T-cell (primary cell): ENCODE measurements at regions not wholly inside any gene's neighbourhood (a gene's known extent, or its start where the extent isn't known, plus 50 kb on each side); places are given as distances from the start of the nearest gene placed in this dataset.

Experiments
- ATAC-seq, 4 experiments: fragments of 200-7000 bp in 3 of 4; fragments of 150-1000 bp in 1 of 4; cut with Tn5 transposase; replicated peaks in 1 of 4; 1 replicate in 3 of 4; 2 replicates in 1 of 4; pipeline ENCODE4 v1.10.0; 2021; ENCODE audit warnings: moderate library complexity in 3 of 4, mild to moderate bottlenecking in 2 of 4, moderate number of reproducible peaks in 1 of 4
- CTCF ChIA-PET, 2 donors: fragments of 300-600 bp; sonication (Branson Sonifier 250); formaldehyde crosslinking; loops; one replicate each; lab custom pipeline; 2022; ENCODE audit warnings: antibody characterized with exemption in 2 of 2; lab: Charles Lee
- POLR2A ChIA-PET, 2 donors: fragments of 300-600 bp; sonication (Branson Sonifier 250); formaldehyde crosslinking; loops; one replicate each; lab custom pipeline; 2022; ENCODE audit warnings: antibody characterized with exemption in 2 of 2; lab: Charles Lee
- DNase-seq, 35 experiments: peaks; one replicate each; pipeline versions ENCODE4 v3.0.0 to v3.0.0-alpha.2; 2013 to 2023
- H3K27ac ChIP-seq: one replicate; pipeline ENCODE4 v1.5.1; 2013; ENCODE audit warnings: low read length
- H3K27me3 ChIP-seq, 2 experiments: replicated peaks in 1 of 2; 1 replicate in 1 of 2; 2 replicates in 1 of 2; pipeline versions ENCODE4 v1.6.1 to v1.7.0; 2013; ENCODE audit warnings: low read length in 1 of 2, mixed read lengths in 1 of 2; ENCODE audit not compliant: control insufficient read depth in 2 of 2, insufficient read depth in 2 of 2; ENCODE audit errors: extremely low read depth in 1 of 2
- H3K36me3 ChIP-seq, 2 donors: 1 replicate in 1 of 2; 2 replicates in 1 of 2; pipeline versions ENCODE4 v1.6.1 to v1.7.0; 2013; ENCODE audit warnings: low read length in 1 of 2; ENCODE audit not compliant: control insufficient read depth in 2 of 2, insufficient read depth in 1 of 2; ENCODE audit errors: extremely low read depth in 1 of 2
- H3K4me1 ChIP-seq, 2 experiments: 1 replicate in 1 of 2; 2 replicates in 1 of 2; pipeline versions ENCODE4 v1.6.1 to v1.7.0; 2013; ENCODE audit warnings: low read length in 2 of 2, mixed read lengths in 1 of 2; ENCODE audit not compliant: insufficient read depth in 2 of 2, control insufficient read depth in 1 of 2; ENCODE audit errors: extremely low read depth in 1 of 2
- H3K4me3 ChIP-seq, 2 donors: 1 replicate in 1 of 2; 2 replicates in 1 of 2; pipeline versions ENCODE4 v1.5.1 to v1.7.0; 2013; ENCODE audit warnings: mild to moderate bottlenecking in 2 of 2, low read length in 1 of 2, moderate library complexity in 1 of 2; ENCODE audit not compliant: control insufficient read depth in 1 of 2; ENCODE audit errors: extremely low read depth in 1 of 2
- H3K9me3 ChIP-seq: 2 replicates; pipeline ENCODE4 v1.7.0; 2013
- H3K27ac Mint-ChIP-seq, 2 donors: one replicate each; pipeline ENCODE4 v1.8.0; 2020 to 2021; ENCODE audit warnings: mild to moderate bottlenecking in 2 of 2, mixed read lengths in 2 of 2
- H3K27me3 Mint-ChIP-seq, 2 donors: one replicate each; pipeline ENCODE4 v1.8.0; 2021 to 2022; ENCODE audit warnings: mixed read lengths in 2 of 2
- H3K36me3 Mint-ChIP-seq: one replicate; pipeline ENCODE4 v1.8.0; 2021; ENCODE audit warnings: mixed read lengths
- H3K4me1 Mint-ChIP-seq, 3 donors: one replicate each; pipeline ENCODE4 v1.8.0; 2020 to 2022; ENCODE audit warnings: mixed read lengths in 3 of 3, mild to moderate bottlenecking in 1 of 3
- H3K4me3 Mint-ChIP-seq, 3 donors: one replicate each; pipeline ENCODE4 v1.8.0; 2020 to 2022; ENCODE audit warnings: mild to moderate bottlenecking in 3 of 3, mixed read lengths in 3 of 3, moderate library complexity in 3 of 3
- H3K9me3 Mint-ChIP-seq, 3 donors: one replicate each; pipeline ENCODE4 v1.8.0; 2020 to 2022; ENCODE audit warnings: mixed read lengths in 3 of 3
- WGBS: methylation state at CpG from one replicate; pipeline ENCODE4 v1.1.5; 2013; ENCODE audit warnings: missing lambda C conversion rate; ENCODE audit not compliant: insufficient coverage; 5-methylcytosine and 5-hydroxymethylcytosine counted together

DNA sequence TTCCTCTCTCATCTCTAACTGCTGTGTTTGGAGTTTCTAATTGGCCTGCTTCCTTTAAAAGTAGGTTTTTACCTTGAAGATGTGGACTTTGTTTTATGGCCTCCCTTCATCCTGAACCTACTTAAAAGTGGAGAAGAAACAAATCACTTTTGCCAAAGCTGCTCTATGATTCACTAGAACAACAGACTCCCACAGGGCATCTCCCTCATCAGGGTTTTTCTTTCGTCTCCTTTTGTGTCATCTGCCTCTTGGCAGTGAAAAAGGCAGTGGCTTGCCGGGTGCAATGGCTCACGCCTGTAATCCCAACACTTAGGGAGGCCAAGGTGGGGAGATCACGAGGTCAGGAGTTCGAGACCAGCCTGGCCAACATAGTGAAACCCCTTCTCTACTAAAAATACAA is 186.6 kb upstream of the MTNR1B start:
- H3K36me3 ChIP-seq, result no peaks in the 10 kb centered on the region
- H3K4me1 Mint-ChIP-seq, result no peaks in the 10 kb centered on the region
- ChIA-PET POLR2A (no interaction called here), CTCF (no interaction called here)
- no peak overlapping the region for H3K4me3 Mint-ChIP-seq
- no peaks in the 10 kb centered on the region for H3K9me3 ChIP-seq
- ATAC-seq, result no peak
- H3K27me3 Mint-ChIP-seq, result peaks cover 0 to 2% of the 10 kb centered on the region in 2 donors
- 83% methylated on average over 1 of the region's 5 CpGs for WGBS
- H3K27ac ChIP-seq, result no peak overlapping the region
- peaks cover 0 to 2% of the 10 kb centered on the region in 2 experiments for H3K27me3 ChIP-seq
- no peaks in the 10 kb centered on the region for H3K9me3 Mint-ChIP-seq
- H3K27ac Mint-ChIP-seq, result no peak overlapping the region
- no peaks in the 10 kb centered on the region for H3K36me3 Mint-ChIP-seq
- no peaks in the 10 kb centered on the region for H3K4me1 ChIP-seq
- DNase-seq, result no peak
- no peak overlapping the region for H3K4me3 ChIP-seq

DNA sequence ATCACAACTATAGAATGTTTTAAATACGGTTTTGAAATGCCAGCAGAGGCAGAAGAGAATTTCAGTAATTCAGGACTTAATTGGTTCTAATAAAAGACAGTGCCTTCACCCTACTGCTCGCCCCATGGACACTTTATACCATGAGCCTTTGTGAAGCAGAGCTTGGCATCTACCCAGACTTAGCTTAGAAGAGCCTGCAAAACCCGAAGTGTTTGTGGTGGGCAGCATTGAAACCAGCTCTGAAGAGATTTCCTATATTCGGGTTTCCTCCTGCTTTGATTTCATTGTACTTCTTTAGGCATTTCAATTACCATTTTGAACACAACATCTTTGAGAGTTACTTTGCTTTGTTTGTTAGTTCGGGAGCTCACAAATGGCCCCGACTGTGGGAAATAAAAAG is 185.1 kb upstream of the MTNR1B start:
- no peaks in the 10 kb centered on the region for H3K4me1 Mint-ChIP-seq
- no peak overlapping the region for H3K4me3 Mint-ChIP-seq
- ATAC-seq (no peak), DNase-seq (no peak)
- no peaks in the 10 kb centered on the region for H3K9me3 Mint-ChIP-seq
- H3K27ac ChIP-seq, result no peak overlapping the region
- no peak overlapping the region for H3K4me3 ChIP-seq
- no peaks in the 10 kb centered on the region for H3K36me3 Mint-ChIP-seq
- ChIA-PET CTCF (no interaction called here), POLR2A (no interaction called here)
- no peaks in the 10 kb centered on the region for H3K36me3 ChIP-seq
- H3K9me3 ChIP-seq, result no peaks in the 10 kb centered on the region
- H3K27me3 ChIP-seq, result peaks cover 0 to 2% of the 10 kb centered on the region in 2 experiments
- H3K4me1 ChIP-seq, result no peaks in the 10 kb centered on the region
- no CpG with 5 or more reads among the region's 6 CpGs for WGBS
- peaks cover 0 to 2% of the 10 kb centered on the region in 2 donors for H3K27me3 Mint-ChIP-seq
- no peak overlapping the region for H3K27ac Mint-ChIP-seq

DNA sequence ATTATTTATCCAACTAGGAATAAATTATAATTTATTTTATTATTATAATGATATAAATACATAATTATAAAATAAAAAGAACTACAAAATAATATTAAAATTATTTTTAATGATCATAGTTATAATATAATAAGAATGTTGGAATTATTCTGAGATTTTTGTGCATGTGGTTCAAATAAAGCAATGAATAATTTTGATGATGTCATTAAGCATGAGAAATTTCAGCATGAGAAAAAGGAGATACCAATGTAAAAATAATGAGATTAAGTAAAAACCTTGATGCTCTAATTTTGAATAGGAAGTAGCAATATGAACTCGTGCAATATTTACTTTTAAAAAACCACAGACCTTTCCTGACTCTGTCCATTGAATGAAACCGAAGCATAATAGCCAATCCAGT is 181.8 kb upstream of the MTNR1B start:
- POLR2A ChIA-PET, result no interaction called here
- DNase-seq (no peak), ATAC-seq (no peak)
- Mint-ChIP-seq H3K4me1 (no peaks in the 10 kb centered on the region), H3K27ac (no peak overlapping the region), H3K9me3 (peaks cover 0 to 4% (median 0%) of the 10 kb centered on the region in 3 donors), H3K27me3 (peaks cover 0 to 2% of the 10 kb centered on the region in 2 donors), H3K36me3 (no peaks in the 10 kb centered on the region), H3K4me3 (no peak overlapping the region)
- H3K27me3 ChIP-seq, result peaks cover 0 to 2% of the 10 kb centered on the region in 2 experiments
- no CpG with 5 or more reads among the region's 2 CpGs for WGBS
- H3K27ac ChIP-seq, result no peak overlapping the region
- H3K36me3 ChIP-seq, result no peaks in the 10 kb centered on the region
- no peaks in the 10 kb centered on the region for H3K4me1 ChIP-seq
- H3K9me3 ChIP-seq, result no peaks in the 10 kb centered on the region
- H3K4me3 ChIP-seq, result no peak overlapping the region
- CTCF ChIA-PET, result no interaction called here

DNA sequence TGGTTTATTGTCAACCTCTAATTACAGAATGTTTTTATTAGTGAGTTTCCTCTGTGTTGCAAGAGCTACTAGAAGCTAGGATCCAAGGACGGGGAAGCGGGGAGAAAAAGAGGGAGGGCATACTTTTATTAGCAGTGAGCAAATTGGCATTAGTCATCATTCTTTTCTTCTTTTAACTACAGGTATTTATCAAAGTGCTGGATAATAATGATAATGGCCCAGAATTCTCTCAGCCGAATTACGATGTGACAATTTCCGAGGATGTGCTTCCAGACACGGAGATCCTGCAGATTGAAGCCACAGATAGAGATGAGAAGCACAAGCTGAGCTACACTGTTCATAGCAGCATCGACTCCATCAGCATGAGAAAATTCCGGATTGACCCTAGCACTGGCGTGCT is 179.7 kb upstream of the MTNR1B start:
- H3K4me1 Mint-ChIP-seq, result no peaks in the 10 kb centered on the region
- no peak for DNase-seq
- no peak for ATAC-seq
- H3K4me3 Mint-ChIP-seq, result no peak overlapping the region
- no peaks in the 10 kb centered on the region for H3K27me3 Mint-ChIP-seq
- WGBS, result 95% methylated on average over 7 of the region's 9 CpGs
- Histone ChIP-seq H3K27me3 (no peaks in the 10 kb centered on the region), H3K9me3 (no peaks in the 10 kb centered on the region), H3K36me3 (no peaks in the 10 kb centered on the region), H3K27ac (no peak overlapping the region), H3K4me1 (no peaks in the 10 kb centered on the region), H3K4me3 (no peak overlapping the region)
- ChIA-PET CTCF (no interaction called here), POLR2A (no interaction called here)
- peaks cover 0 to 4% (median 0%) of the 10 kb centered on the region in 3 donors for H3K9me3 Mint-ChIP-seq
- no peak overlapping the region for H3K27ac Mint-ChIP-seq
- H3K36me3 Mint-ChIP-seq, result no peaks in the 10 kb centered on the region

DNA sequence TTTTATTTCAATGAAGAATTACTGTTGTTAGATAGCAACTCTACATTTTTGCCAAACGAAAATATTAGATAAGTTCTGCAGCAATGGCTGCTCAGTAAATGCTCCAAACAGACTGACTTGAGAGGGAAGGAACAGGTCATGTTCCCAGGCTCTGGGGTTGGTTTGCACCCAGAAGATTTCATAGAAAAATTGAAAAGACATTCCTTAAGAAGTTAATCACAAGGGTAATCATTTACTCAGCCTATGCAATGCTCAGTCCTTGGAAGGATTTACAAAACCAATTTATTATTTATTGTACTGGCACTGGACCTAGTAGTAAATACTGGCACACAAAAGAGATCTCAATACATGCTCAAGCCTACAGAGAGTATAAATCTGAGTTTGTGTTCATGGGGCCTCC is 179.1 kb upstream of the MTNR1B start:
- no CpG with 5 or more reads among the region's 1 CpG for WGBS
- no peaks in the 10 kb centered on the region for H3K4me1 Mint-ChIP-seq
- ChIA-PET POLR2A (no interaction called here), CTCF (no interaction called here)
- H3K27ac Mint-ChIP-seq, result no peak overlapping the region
- no peaks in the 10 kb centered on the region for H3K36me3 Mint-ChIP-seq
- Histone ChIP-seq H3K9me3 (no peaks in the 10 kb centered on the region), H3K4me3 (no peak overlapping the region), H3K4me1 (no peaks in the 10 kb centered on the region), H3K27me3 (no peaks in the 10 kb centered on the region), H3K27ac (no peak overlapping the region), H3K36me3 (no peaks in the 10 kb centered on the region)
- peaks cover 0 to 4% (median 0%) of the 10 kb centered on the region in 3 donors for H3K9me3 Mint-ChIP-seq
- ATAC-seq (no peak), DNase-seq (no peak)
- no peaks in the 10 kb centered on the region for H3K27me3 Mint-ChIP-seq
- H3K4me3 Mint-ChIP-seq, result no peak overlapping the region

DNA sequence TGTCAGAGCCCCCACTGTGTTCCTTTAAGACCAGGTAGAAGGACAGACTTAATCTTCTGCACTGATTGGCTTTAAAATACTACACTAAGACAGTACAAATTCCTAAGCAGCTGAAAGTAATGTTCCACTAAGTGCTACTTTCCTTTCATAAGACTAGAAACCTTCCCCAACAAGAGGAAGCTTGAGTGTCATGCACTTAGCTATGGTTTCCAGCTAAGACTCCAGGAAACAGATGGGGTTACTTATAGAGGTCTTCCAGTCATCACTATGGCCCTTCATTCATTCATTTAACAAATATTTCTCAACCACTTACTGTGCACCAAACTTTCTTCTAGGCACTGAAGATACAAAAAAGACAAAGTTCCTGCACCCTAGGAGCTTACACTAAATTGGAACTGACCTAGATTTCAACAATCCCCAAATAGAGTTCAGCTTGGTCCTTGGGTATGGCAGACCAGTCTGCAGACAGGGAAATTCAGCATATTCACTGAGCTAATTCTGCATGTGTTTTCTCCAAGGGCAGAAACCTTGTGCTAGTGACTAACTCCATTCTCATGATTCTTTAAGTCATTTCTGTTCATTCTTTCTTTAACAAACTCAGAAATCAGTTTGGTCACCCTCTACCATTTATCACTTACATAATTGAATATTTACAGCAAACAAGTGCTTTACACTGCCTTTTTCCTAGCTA is 178.4 kb upstream of the MTNR1B start:
- POLR2A ChIA-PET, result no interaction called here
- ATAC-seq, result no peak
- Mint-ChIP-seq H3K4me1 (no peaks in the 10 kb centered on the region), H3K4me3 (no peak overlapping the region), H3K9me3 (peaks cover 0 to 4% (median 0%) of the 10 kb centered on the region in 3 donors), H3K27ac (no peak overlapping the region), H3K27me3 (no peaks in the 10 kb centered on the region), H3K36me3 (no peaks in the 10 kb centered on the region)
- H3K36me3 ChIP-seq, result no peaks in the 10 kb centered on the region
- CTCF ChIA-PET, result no interaction called here
- no peak overlapping the region for H3K27ac ChIP-seq
- no peak overlapping the region for H3K4me3 ChIP-seq
- no peaks in the 10 kb centered on the region for H3K27me3 ChIP-seq
- no peaks in the 10 kb centered on the region for H3K4me1 ChIP-seq
- H3K9me3 ChIP-seq, result no peaks in the 10 kb centered on the region
- no peak for DNase-seq

DNA sequence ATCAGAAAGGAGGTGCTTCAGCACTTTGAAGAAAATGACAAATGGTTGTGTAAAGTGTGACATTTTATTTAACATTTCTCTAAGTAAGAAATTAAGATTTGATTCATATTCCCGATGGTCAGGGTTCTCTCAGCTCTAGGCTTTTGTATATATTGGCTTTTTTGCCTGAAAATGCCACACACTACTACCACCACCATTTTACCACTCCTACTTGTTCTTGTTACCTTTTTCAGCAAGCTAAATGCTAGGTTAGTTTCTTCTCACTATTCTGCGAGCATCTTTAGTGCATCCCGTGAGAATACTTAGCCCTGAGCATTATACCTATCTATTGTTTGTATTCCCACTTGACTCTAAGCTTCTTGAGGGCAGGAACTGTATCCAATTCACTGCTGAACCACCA is 177.6 kb upstream of the MTNR1B start:
- ChIA-PET CTCF (no interaction called here), POLR2A (no interaction called here)
- Histone ChIP-seq H3K4me3 (no peak overlapping the region), H3K27ac (no peak overlapping the region), H3K4me1 (no peaks in the 10 kb centered on the region), H3K27me3 (no peaks in the 10 kb centered on the region), H3K9me3 (no peaks in the 10 kb centered on the region), H3K36me3 (no peaks in the 10 kb centered on the region)
- no peak overlapping the region for H3K4me3 Mint-ChIP-seq
- peaks cover 0 to 4% (median 0%) of the 10 kb centered on the region in 3 donors for H3K9me3 Mint-ChIP-seq
- DNase-seq (no peak), ATAC-seq (no peak)
- no peak overlapping the region for H3K27ac Mint-ChIP-seq
- no peaks in the 10 kb centered on the region for H3K36me3 Mint-ChIP-seq
- no CpG with 5 or more reads among the region's 3 CpGs for WGBS
- no peaks in the 10 kb centered on the region for H3K27me3 Mint-ChIP-seq
- H3K4me1 Mint-ChIP-seq, result no peaks in the 10 kb centered on the region
